GM12874 (cell line): ENCODE measurements at regions not wholly inside any gene's neighbourhood (a gene's known extent, or its start where the extent isn't known, plus 50 kb on each side); places are given as distances from the start of the nearest gene placed in this dataset.

Source experiments
- TF ChIP-seq, protein P1 (sequence below): IDR thresholded peaks from 2 replicates; pipeline ENCODE4 v1.5.1; 2011; ENCODE audit warnings: low read depth, mild to moderate bottlenecking, control low read depth, low read length, moderate library complexity; ENCODE audit not compliant: insufficient read depth

DNA sequence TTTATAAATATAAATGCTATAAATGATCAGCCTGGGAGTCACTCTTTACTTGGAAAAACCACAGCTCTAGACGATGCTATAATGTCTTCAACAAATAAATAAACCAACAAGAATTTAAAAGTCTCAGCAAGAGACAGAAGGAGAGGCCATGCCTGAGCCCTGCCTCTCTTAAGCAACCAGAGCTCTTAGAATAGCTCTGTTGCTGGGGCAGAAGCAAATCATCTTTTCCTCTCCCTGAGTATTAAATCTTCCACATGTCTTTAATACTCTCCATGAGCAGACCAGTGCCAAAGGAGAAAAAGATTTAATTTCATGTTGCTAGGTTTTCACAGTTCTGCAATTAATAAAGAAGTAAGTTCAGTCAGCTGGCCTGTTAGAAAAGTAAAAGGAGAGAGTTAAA lies 408.0 kb upstream of the SLC30A5 start:
- TF ChIP-seq, protein P1, sequence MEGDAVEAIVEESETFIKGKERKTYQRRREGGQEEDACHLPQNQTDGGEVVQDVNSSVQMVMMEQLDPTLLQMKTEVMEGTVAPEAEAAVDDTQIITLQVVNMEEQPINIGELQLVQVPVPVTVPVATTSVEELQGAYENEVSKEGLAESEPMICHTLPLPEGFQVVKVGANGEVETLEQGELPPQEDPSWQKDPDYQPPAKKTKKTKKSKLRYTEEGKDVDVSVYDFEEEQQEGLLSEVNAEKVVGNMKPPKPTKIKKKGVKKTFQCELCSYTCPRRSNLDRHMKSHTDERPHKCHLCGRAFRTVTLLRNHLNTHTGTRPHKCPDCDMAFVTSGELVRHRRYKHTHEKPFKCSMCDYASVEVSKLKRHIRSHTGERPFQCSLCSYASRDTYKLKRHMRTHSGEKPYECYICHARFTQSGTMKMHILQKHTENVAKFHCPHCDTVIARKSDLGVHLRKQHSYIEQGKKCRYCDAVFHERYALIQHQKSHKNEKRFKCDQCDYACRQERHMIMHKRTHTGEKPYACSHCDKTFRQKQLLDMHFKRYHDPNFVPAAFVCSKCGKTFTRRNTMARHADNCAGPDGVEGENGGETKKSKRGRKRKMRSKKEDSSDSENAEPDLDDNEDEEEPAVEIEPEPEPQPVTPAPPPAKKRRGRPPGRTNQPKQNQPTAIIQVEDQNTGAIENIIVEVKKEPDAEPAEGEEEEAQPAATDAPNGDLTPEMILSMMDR: no peak

DNA sequence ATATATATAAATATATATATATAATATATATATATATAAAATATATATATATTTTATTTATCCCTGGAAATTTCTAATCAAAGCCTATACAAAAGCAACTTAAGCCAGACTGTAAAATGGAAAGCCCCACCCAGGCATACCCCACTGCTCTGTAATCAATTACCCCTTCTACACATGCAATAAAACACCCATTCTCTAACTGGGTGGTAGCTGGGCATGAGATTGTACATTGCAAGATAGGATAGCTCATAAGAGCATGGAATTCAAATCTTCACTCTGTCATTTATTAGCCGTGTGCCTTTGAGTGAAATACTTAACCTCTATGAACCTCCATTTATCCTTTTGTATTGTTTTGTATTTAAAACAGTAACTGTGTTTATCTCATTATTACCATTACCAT lies 405.3 kb upstream of the SLC30A5 start:
- TF ChIP-seq, protein P1: no peak

DNA sequence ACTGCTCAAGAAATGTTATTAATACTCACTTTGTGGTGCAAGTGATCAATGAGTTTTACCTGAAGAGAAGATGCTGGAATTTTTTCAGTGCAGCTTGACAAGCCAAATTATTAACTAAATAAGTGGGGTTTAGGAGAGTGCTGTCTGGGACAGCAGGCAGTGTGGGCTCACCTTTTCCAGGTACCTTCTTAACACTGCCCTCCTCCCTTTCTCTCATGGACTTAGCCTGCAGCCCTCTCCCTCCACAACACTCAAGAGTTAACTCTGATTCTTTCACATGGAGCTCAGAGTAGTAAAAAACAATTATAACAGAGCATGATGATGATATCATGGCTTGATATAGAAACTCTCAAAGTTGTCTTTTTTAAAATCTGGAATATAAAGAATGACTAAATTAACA lies 404.8 kb upstream of the SLC30A5 start:
- TF ChIP-seq, protein P1: no peak

DNA sequence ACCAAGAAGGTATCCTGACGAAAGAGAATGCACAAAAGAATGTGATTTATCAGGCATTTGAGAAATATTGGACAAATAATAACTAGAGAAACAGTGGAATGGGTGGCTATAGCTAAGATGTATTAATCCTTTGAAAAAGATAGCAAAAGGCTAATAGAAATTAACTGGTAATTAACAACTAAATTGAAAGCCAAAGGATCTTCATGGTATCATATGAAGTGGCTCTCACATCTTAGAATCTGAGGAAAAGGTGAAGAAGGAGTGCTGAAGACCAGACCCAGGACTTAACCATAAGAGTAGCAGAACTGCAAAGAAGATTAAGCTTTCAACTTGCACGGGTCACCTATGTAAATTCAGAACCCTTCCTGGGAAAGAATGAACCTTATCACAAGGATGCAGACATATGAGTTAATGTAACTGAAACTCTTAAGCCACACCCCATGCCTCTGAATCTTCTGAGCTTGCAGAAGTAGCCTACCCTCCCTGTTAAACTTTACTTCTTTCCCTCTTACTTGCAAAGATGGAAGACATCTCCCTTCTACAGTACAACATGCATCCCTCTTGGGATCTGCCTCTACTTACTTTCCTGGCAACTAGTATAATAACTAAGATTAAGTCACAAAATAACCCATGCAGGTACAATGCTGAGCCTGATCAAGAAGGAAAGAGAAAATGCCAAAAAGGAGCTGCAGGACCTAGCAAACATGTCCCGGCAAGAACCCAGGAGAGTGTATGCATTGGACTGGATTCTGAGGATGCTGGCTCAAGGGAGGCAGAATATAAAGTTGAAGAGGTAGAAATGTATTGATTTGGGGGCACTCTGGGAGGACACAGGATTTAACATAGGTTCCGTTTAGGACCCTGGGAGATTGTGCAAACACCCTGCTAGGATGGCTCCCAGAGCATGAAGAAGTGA lies 395.5 kb upstream of the SLC30A5 start:
- TF ChIP-seq, protein P1: no peak

DNA sequence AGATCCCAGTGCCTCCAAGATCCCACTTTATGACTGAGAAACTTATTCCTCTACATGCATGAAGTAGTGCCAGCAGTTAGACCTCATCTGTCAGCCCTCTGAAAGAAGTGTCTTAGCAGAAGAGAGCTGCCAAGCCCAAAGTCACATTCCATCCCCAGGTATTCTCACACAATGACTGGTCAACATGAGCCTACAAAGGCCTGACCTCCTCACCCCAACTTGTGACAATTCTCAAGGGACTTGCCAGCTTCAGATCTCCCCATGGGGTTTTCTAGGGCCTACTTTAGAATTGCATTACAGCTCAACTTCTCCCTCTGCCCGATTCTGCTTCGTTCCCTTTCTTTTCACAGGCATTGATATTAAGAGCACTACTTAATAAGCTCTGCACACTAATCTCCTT lies 393.8 kb upstream of the SLC30A5 start:
- TF ChIP-seq, protein P1: no peak

DNA sequence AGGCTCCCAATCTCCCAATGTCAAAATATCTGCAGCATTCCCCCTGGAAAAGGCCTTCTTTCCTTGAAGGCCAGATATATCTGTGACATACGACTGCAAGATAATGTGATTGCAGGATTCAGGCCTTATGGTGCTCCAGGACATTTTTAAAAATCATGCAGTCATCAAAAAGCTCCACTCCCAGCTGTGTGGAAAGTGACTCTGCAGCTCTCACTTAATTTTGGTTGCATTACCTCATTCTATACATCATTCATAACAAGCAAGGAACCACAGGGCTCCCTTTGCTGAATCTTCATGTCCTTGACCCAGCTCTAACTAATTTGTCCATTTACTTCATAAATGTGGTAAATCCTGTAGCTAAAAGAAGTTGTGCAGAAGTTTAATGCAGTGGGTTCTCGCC lies 386.2 kb upstream of the SLC30A5 start:
- TF ChIP-seq, protein P1: no peak

DNA sequence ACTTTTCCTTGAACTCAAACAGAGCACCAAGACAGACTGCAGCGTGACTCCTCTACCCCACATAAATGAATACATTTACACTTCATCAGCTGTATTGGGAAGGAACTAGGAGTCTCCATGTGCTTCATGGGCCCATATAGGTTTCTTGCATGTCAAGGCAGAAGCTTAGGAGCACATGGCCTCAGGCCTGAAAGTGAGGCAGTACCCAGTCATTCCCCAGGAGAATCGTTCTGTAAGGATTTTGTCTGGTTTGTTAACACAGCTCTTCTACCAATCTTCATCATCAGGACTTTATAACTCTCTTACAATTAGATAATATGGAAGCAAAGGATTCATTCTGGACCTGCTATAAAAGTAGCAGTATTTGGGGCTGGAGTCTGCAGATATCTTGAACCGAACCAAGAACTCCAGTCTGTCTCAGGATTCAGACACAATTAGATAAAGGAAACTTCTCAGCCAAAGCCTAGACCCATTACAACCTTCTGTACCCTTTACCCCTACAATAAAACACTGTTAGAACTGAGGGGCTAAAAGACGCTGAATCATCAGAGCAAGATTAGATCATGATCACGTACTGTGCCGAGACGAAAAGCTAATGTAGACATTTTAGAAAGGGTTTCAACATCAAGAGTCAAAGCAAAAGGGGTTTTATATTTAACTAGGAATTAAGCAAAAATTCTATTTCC lies 385.5 kb upstream of the SLC30A5 start:
- TF ChIP-seq, protein P1: no peak
